ENCODE measurements at regions not wholly inside any gene's neighbourhood (a gene's known extent, or its start where the extent isn't known, plus 50 kb on each side); places are given as distances from the start of the nearest gene placed in this dataset.

DNA sequence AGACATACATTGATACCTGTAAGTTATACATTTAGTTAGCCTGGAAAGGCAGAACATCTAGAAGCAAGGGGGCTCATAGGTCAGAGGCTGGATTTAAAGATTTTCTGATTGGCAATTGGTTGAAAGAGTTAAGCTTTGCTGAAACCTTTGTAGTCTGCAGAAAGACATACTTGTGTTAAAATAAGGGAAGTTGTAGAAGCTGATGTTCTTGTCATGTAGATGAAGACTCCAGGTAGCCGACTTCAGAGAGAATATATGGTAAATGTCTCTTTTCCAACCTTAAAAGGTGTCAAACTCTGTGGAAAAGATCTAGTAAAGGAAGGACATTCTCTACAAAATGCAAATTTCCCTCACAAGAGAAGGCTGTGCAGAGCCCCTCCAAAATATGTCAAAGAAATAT, 62.9 kb upstream of the ADAMTS16 start:
- TF ChIP-seq HOXB5 (CRISPR knock-in tag; IDR thresholded peaks at IDR 0.05), result no peak
- TF ChIP-seq, protein P1, sequence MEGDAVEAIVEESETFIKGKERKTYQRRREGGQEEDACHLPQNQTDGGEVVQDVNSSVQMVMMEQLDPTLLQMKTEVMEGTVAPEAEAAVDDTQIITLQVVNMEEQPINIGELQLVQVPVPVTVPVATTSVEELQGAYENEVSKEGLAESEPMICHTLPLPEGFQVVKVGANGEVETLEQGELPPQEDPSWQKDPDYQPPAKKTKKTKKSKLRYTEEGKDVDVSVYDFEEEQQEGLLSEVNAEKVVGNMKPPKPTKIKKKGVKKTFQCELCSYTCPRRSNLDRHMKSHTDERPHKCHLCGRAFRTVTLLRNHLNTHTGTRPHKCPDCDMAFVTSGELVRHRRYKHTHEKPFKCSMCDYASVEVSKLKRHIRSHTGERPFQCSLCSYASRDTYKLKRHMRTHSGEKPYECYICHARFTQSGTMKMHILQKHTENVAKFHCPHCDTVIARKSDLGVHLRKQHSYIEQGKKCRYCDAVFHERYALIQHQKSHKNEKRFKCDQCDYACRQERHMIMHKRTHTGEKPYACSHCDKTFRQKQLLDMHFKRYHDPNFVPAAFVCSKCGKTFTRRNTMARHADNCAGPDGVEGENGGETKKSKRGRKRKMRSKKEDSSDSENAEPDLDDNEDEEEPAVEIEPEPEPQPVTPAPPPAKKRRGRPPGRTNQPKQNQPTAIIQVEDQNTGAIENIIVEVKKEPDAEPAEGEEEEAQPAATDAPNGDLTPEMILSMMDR (IDR thresholded peaks at IDR 0.05), result no peak
